Erythroblast (primary cell): ENCODE measurements at regions not wholly inside any gene's neighbourhood (a gene's known extent, or its start where the extent isn't known, plus 50 kb on each side); places are given as distances from the start of the nearest gene placed in this dataset.

Experiments
- GATA1 ChIP-seq: IDR thresholded peaks from 2 replicates; pipeline ENCODE4 v1.6.1; 2011; ENCODE audit warnings: low read depth, mild to moderate bottlenecking, control low read depth, low read length, moderate library complexity
- POLR2A ChIP-seq: IDR thresholded peaks from 2 replicates; pipeline ENCODE4 v1.6.1; 2011; ENCODE audit warnings: mild to moderate bottlenecking, low read length

GRCh38 chr13:103194871-103195270 is 128.7 kb upstream of the SLC10A2 start:
- TF ChIP-seq POLR2A: no peak
- no peak for TF ChIP-seq GATA1
